ENCODE measurements at regions not wholly inside any gene's neighbourhood (a gene's known extent, or its start where the extent isn't known, plus 50 kb on each side); places are given as distances from the start of the nearest gene placed in this dataset.

- peaks cover 15% of the 10 kb centered on the region for H3K27me3 Mint-ChIP-seq
- no peak overlapping the region for H3K4me3 Mint-ChIP-seq
- H3K4me1 Mint-ChIP-seq (ENCODE audit: low read depth): no peaks in the 10 kb centered on the region
- H3K27ac Mint-ChIP-seq: no peak overlapping the region
- peaks cover 4% of the 10 kb centered on the region for H3K9me3 Mint-ChIP-seq (ENCODE audit: low read depth)
- H3K36me3 Mint-ChIP-seq: peaks cover 2% of the 10 kb centered on the region
Measured at GRCh38 chr17:5675625-5676421, 91.5 kb upstream of the NLRP1 start.

- no peaks in the 10 kb centered on the region for H3K4me1 Mint-ChIP-seq (ENCODE audit: low read depth)
- H3K9me3 Mint-ChIP-seq (ENCODE audit: low read depth): peaks cover 4% of the 10 kb centered on the region
- peaks cover 2% of the 10 kb centered on the region for H3K36me3 Mint-ChIP-seq
- H3K27ac Mint-ChIP-seq: no peak overlapping the region
- H3K27me3 Mint-ChIP-seq: peaks cover 29% of the 10 kb centered on the region
- H3K4me3 Mint-ChIP-seq: no peak overlapping the region
Measured at GRCh38 chr17:5677620-5678019, 93.3 kb upstream of the NLRP1 start.

GRCh38 chr17:5678171-5678570 lies 93.9 kb upstream of the NLRP1 start:
- H3K4me3 Mint-ChIP-seq: no peak overlapping the region
- peaks cover 4% of the 10 kb centered on the region for H3K9me3 Mint-ChIP-seq (ENCODE audit: low read depth)
- H3K27ac Mint-ChIP-seq: no peak overlapping the region
- H3K36me3 Mint-ChIP-seq: no peaks in the 10 kb centered on the region
- H3K4me1 Mint-ChIP-seq (ENCODE audit: low read depth): no peaks in the 10 kb centered on the region
- peaks cover 29% of the 10 kb centered on the region for H3K27me3 Mint-ChIP-seq

GRCh38 chr17:5680766-5681165 lies 96.5 kb upstream of the NLRP1 start:
- no peaks in the 10 kb centered on the region for H3K4me1 Mint-ChIP-seq (ENCODE audit: low read depth)
- no peak overlapping the region for H3K4me3 Mint-ChIP-seq
- no peak overlapping the region for H3K27ac Mint-ChIP-seq
- H3K9me3 Mint-ChIP-seq (ENCODE audit: low read depth): peaks cover 4% of the 10 kb centered on the region
- peaks cover 26% of the 10 kb centered on the region for H3K27me3 Mint-ChIP-seq
- H3K36me3 Mint-ChIP-seq: no peaks in the 10 kb centered on the region

- no peak overlapping the region for H3K27ac Mint-ChIP-seq
- peaks cover 4% of the 10 kb centered on the region for H3K9me3 Mint-ChIP-seq (ENCODE audit: low read depth)
- H3K36me3 Mint-ChIP-seq: no peaks in the 10 kb centered on the region
- H3K27me3 Mint-ChIP-seq: peaks cover 24% of the 10 kb centered on the region
- H3K4me1 Mint-ChIP-seq (ENCODE audit: low read depth): no peaks in the 10 kb centered on the region
- H3K4me3 Mint-ChIP-seq: no peak overlapping the region
Measured at GRCh38 chr17:5683241-5683640, 98.9 kb upstream of the NLRP1 start.

- Mint-ChIP-seq H3K27ac (no peak overlapping the region), H3K27me3 (peaks cover 18% of the 10 kb centered on the region), H3K36me3 (peaks cover 4% of the 10 kb centered on the region), H3K4me3 (no peak overlapping the region), H3K9me3 (ENCODE audit: low read depth) (no peaks in the 10 kb centered on the region), H3K4me1 (ENCODE audit: low read depth) (no peaks in the 10 kb centered on the region)
Measured at GRCh38 chr17:5686074-5686635, 101.8 kb upstream of the NLRP1 start.

GRCh38 chr17:5687646-5688045 lies 103.3 kb upstream of the NLRP1 start:
- peaks cover 7% of the 10 kb centered on the region for H3K27me3 Mint-ChIP-seq
- H3K4me1 Mint-ChIP-seq (ENCODE audit: low read depth): no peaks in the 10 kb centered on the region
- no peak overlapping the region for H3K4me3 Mint-ChIP-seq
- no peaks in the 10 kb centered on the region for H3K9me3 Mint-ChIP-seq (ENCODE audit: low read depth)
- peaks cover 4% of the 10 kb centered on the region for H3K36me3 Mint-ChIP-seq
- H3K27ac Mint-ChIP-seq: no peak overlapping the region

- Mint-ChIP-seq H3K27me3 (peaks cover 5% of the 10 kb centered on the region), H3K4me1 (ENCODE audit: low read depth) (no peaks in the 10 kb centered on the region), H3K36me3 (peaks cover 4% of the 10 kb centered on the region), H3K27ac (no peak overlapping the region), H3K4me3 (no peak overlapping the region), H3K9me3 (ENCODE audit: low read depth) (peaks cover 3% of the 10 kb centered on the region)
Measured at GRCh38 chr17:5693821-5694220, 109.5 kb upstream of the NLRP1 start.

GRCh38 chr17:5694551-5694950 lies 110.2 kb upstream of the NLRP1 start:
- Mint-ChIP-seq H3K4me1 (ENCODE audit: low read depth) (no peaks in the 10 kb centered on the region), H3K27ac (no peak overlapping the region), H3K4me3 (no peak overlapping the region), H3K36me3 (no peaks in the 10 kb centered on the region), H3K27me3 (peaks cover 9% of the 10 kb centered on the region), H3K9me3 (ENCODE audit: low read depth) (peaks cover 7% of the 10 kb centered on the region)

- Mint-ChIP-seq H3K4me3 (no peak overlapping the region), H3K4me1 (ENCODE audit: low read depth) (no peaks in the 10 kb centered on the region), H3K36me3 (no peaks in the 10 kb centered on the region), H3K9me3 (ENCODE audit: low read depth) (peaks cover 7% of the 10 kb centered on the region), H3K27me3 (peaks cover 9% of the 10 kb centered on the region), H3K27ac (no peak overlapping the region)
Measured at GRCh38 chr17:5695480-5695879, 111.2 kb upstream of the NLRP1 start.

- Mint-ChIP-seq H3K36me3 (no peaks in the 10 kb centered on the region), H3K4me3 (no peak overlapping the region), H3K27ac (no peak overlapping the region), H3K4me1 (ENCODE audit: low read depth) (no peaks in the 10 kb centered on the region), H3K27me3 (peaks cover 10% of the 10 kb centered on the region), H3K9me3 (ENCODE audit: low read depth) (peaks cover 7% of the 10 kb centered on the region)
Measured at GRCh38 chr17:5698959-5699358, 114.7 kb upstream of the NLRP1 start.

GRCh38 chr17:5699814-5700213 lies 115.5 kb upstream of the NLRP1 start:
- no peak overlapping the region for H3K4me3 Mint-ChIP-seq
- peaks cover 10% of the 10 kb centered on the region for H3K27me3 Mint-ChIP-seq
- H3K36me3 Mint-ChIP-seq: no peaks in the 10 kb centered on the region
- no peak overlapping the region for H3K27ac Mint-ChIP-seq
- H3K4me1 Mint-ChIP-seq (ENCODE audit: low read depth): no peaks in the 10 kb centered on the region
- H3K9me3 Mint-ChIP-seq (ENCODE audit: low read depth): peaks cover 7% of the 10 kb centered on the region

- Mint-ChIP-seq H3K27ac (no peak overlapping the region), H3K4me3 (no peak overlapping the region), H3K36me3 (no peaks in the 10 kb centered on the region), H3K9me3 (ENCODE audit: low read depth) (peaks cover 7% of the 10 kb centered on the region), H3K4me1 (ENCODE audit: low read depth) (no peaks in the 10 kb centered on the region), H3K27me3 (peaks cover 10% of the 10 kb centered on the region)
Measured at GRCh38 chr17:5700745-5701144, 116.4 kb upstream of the NLRP1 start.

GRCh38 chr17:5701381-5701780 lies 117.1 kb upstream of the NLRP1 start:
- peaks cover 10% of the 10 kb centered on the region for H3K27me3 Mint-ChIP-seq
- peaks cover 7% of the 10 kb centered on the region for H3K9me3 Mint-ChIP-seq (ENCODE audit: low read depth)
- no peak overlapping the region for H3K27ac Mint-ChIP-seq
- no peak overlapping the region for H3K4me3 Mint-ChIP-seq
- H3K4me1 Mint-ChIP-seq (ENCODE audit: low read depth): no peaks in the 10 kb centered on the region
- H3K36me3 Mint-ChIP-seq: no peaks in the 10 kb centered on the region

- H3K36me3 Mint-ChIP-seq: no peaks in the 10 kb centered on the region
- peaks cover 7% of the 10 kb centered on the region for H3K9me3 Mint-ChIP-seq (ENCODE audit: low read depth)
- peaks cover 10% of the 10 kb centered on the region for H3K27me3 Mint-ChIP-seq
- H3K4me1 Mint-ChIP-seq (ENCODE audit: low read depth): no peaks in the 10 kb centered on the region
- H3K4me3 Mint-ChIP-seq: no peak overlapping the region
- no peak overlapping the region for H3K27ac Mint-ChIP-seq
Measured at GRCh38 chr17:5702951-5703510, 118.7 kb upstream of the NLRP1 start.

All from activated naive CD8-positive, alpha-beta T cell (primary cell).